ENCODE measurements at regions not wholly inside any gene's neighbourhood (a gene's known extent, or its start where the extent isn't known, plus 50 kb on each side); places are given as distances from the start of the nearest gene placed in this dataset.

DNA sequence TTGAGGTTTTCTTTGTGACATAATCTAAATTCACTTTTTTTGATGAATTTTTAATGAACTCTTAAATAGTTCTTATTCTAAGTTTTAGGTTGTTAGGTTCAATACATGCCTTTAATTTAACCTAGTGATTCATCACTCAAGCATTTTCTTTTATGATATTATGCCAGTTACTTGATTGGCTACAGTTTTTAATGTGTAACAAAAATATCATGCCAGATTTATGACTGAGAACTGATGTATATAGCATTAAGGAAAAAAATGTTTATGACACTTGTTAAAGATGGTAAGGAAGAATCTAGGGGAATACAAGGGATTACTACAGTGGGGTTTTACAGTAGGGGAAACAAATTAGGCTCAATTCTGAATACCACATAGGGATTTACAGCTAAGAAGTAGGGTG is 103.1 kb downstream of the VGLL3 start:
- Histone ChIP-seq H3K79me1 (ENCODE audit: low read depth in 1 of 2, low read length in 2 of 2) (no peaks in the 10 kb centered on the region), H3K9me1 (ENCODE audit: insufficient read depth, low read length) (no peaks in the 10 kb centered on the region), H2BK120ac (ENCODE audit: low read depth, low read length) (no peak overlapping the region), H2AK9ac (replicated peaks; ENCODE audit: low read depth, low read length, poor library complexity) (no peak overlapping the region), H3K9ac (ENCODE audit: low read depth, low read length) (no peak overlapping the region), H4K91ac (ENCODE audit: insufficient read depth, low read depth, low read length) (no peak overlapping the region), H4K20me1 (ENCODE audit: insufficient read depth, low read length) (no peaks in the 10 kb centered on the region), H4K5ac (ENCODE audit: low read depth, low read length) (no peak overlapping the region), H3K27me3 (ENCODE audit: control insufficient read depth, insufficient read depth, low read length) (no peaks in the 10 kb centered on the region), H3K14ac (replicated peaks; ENCODE audit: low read depth, low read length) (no peak overlapping the region), H3K4ac (ENCODE audit: low read depth, low read length) (no peak overlapping the region), H2BK15ac (ENCODE audit: low read depth, low read length) (no peak overlapping the region), H3K36me3 (ENCODE audit: control insufficient read depth, insufficient read depth, low read length) (no peaks in the 10 kb centered on the region), H3K4me3 (ENCODE audit: insufficient read depth, low read depth, low read length) (no peak overlapping the region), H3K27ac (ENCODE audit: insufficient read depth, low read length) (no peak overlapping the region), H2BK20ac (ENCODE audit: low read depth, low read length) (no peak overlapping the region), H3K18ac (ENCODE audit: low read depth, low read length) (no peak overlapping the region), H3K23ac (ENCODE audit: low read depth, low read length) (no peak overlapping the region), H2AFZ (replicated peaks; ENCODE audit: low read length, poor library complexity) (no peak overlapping the region), H3K9me3 (ENCODE audit: control insufficient read depth, insufficient read depth, low read length) (no peaks in the 10 kb centered on the region), H3K4me2 (ENCODE audit: low read depth, low read length) (no peak overlapping the region), H3K56ac (ENCODE audit: extremely low read depth, insufficient read depth, low read length) (no peak overlapping the region), H4K8ac (ENCODE audit: low read depth in 2 of 2, low read length in 2 of 2) (no peak overlapping the region), H2AK5ac (ENCODE audit: low read depth, low read length) (no peak overlapping the region), H2BK5ac (ENCODE audit: low read depth, low read length, poor library complexity, severe bottlenecking) (no peak overlapping the region), H3K4me1 (ENCODE audit: control insufficient read depth, insufficient read depth, low read length) (peaks cover 2% of the 10 kb centered on the region; the same call in 1 of the 2 replicates)
- no TSS peak for BruUV-seq (replicated peaks)
- in situ Hi-C loops (cut with MboI; ENCODE audit: low sequenced_read_pairs) (no loop called here), intact Hi-C loops (cut with micrococcal nuclease) (no loop called here), dilution Hi-C loops (cut with HindIII; ENCODE audit: low sequenced_read_pairs, unreplicated experiment) (no loop called here)
- ChIA-PET CTCF (no interaction called here), POLR2A (ENCODE audit: unreplicated experiment) (no interaction called here)
- no peak for TF ChIP-seq NFE2L2 (IDR thresholded peaks at IDR 0.05; ENCODE audit: low read depth, low read length)
- no peak for TF ChIP-seq SMC3 (IDR thresholded peaks at IDR 0.05; ENCODE audit: low read depth, low read length)
- TF ChIP-seq BHLHE40 (IDR thresholded peaks at IDR 0.05; ENCODE audit: low read depth, low read length) = no peak
- no peak for DNase-seq
- no peak for ATAC-seq (ENCODE audit: low read depth)
